ENCODE measurements at regions not wholly inside any gene's neighbourhood (a gene's known extent, or its start where the extent isn't known, plus 50 kb on each side); places are given as distances from the start of the nearest gene placed in this dataset.
"Not testable (repeated sequence)": the region's sequence is repeated elsewhere in the genome, so short reads cannot be mapped to it uniquely, and the experiment has no call there.

GRCh38 chr6:15758631-15759215 is 95.9 kb upstream of the DTNBP1 start:
- DNase-seq = no peak

- DNase-seq = no peak
Measured at GRCh38 chr6:15755526-15755925, 92.7 kb upstream of the DTNBP1 start.

GRCh38 chr6:15754706-15755079 is 91.9 kb upstream of the DTNBP1 start:
- DNase-seq = no peak

GRCh38 chr6:15754035-15754705 is 91.3 kb upstream of the DTNBP1 start:
- DNase-seq = no peak

GRCh38 chr6:15752820-15753219 is 90.0 kb upstream of the DTNBP1 start:
- DNase-seq = no peak

- no peak for DNase-seq
Measured at GRCh38 chr6:15751721-15752350, 89.0 kb upstream of the DTNBP1 start.

- no peak for DNase-seq
Measured at GRCh38 chr6:15748341-15748740, 85.5 kb upstream of the DTNBP1 start.

GRCh38 chr6:15747354-15747883 is 84.6 kb upstream of the DTNBP1 start:
- no peak for DNase-seq

- no peak for DNase-seq
Measured at GRCh38 chr6:15745781-15746180, 83.0 kb upstream of the DTNBP1 start.

- DNase-seq = no peak
Measured at GRCh38 chr6:15744818-15745402, 82.1 kb upstream of the DTNBP1 start.

- not testable (repeated sequence) for DNase-seq
Measured at GRCh38 chr6:15742013-15742412, 79.2 kb upstream of the DTNBP1 start.

GRCh38 chr6:15741405-15741804 is 78.6 kb upstream of the DTNBP1 start:
- no peak for DNase-seq

- DNase-seq = no peak
Measured at GRCh38 chr6:15739867-15740266, 77.0 kb upstream of the DTNBP1 start.

- no peak for DNase-seq
Measured at GRCh38 chr6:15739353-15739752, 76.5 kb upstream of the DTNBP1 start.

GRCh38 chr6:15738195-15738594 is 75.4 kb upstream of the DTNBP1 start:
- DNase-seq = not testable (repeated sequence)

GRCh38 chr6:15736297-15736696 is 73.5 kb upstream of the DTNBP1 start:
- DNase-seq = no peak

GRCh38 chr6:15735567-15736265 is 72.9 kb upstream of the DTNBP1 start:
- DNase-seq = no peak

GRCh38 chr6:15734118-15734897 is 71.5 kb upstream of the DTNBP1 start:
- DNase-seq = no peak

GRCh38 chr6:15730922-15731321 is 68.1 kb upstream of the DTNBP1 start:
- no peak for DNase-seq

- no peak for DNase-seq
Measured at GRCh38 chr6:15730442-15730841, 67.6 kb upstream of the DTNBP1 start.

- DNase-seq = no peak
Measured at GRCh38 chr6:15722731-15723130, 59.9 kb upstream of the DTNBP1 start.

- DNase-seq = no peak
Measured at GRCh38 chr6:15716889-15717288, 54.1 kb upstream of the DTNBP1 start.
